ENCODE measurements at regions not wholly inside any gene's neighbourhood (a gene's known extent, or its start where the extent isn't known, plus 50 kb on each side); places are given as distances from the start of the nearest gene placed in this dataset.

GRCh38 chr9:1362845-1363244 lies 312.7 kb downstream of the DMRT2 start:
- no peak for DNase-seq
- H3K4me3 ChIP-seq = no peak overlapping the region
- no peak overlapping the region for H3K27ac ChIP-seq
- no peaks in the 10 kb centered on the region for H3K27me3 ChIP-seq
- intact Hi-C loops (cut with DNase I; ENCODE audit: low total_unique reads) = no loop called here
- 78 to 89% methylated on average over 6 of the region's 6 CpGs for WGBS, 2 donors
- TF ChIP-seq CTCF (IDR thresholded peaks at IDR 0.05) = no peak
- no peak for TF ChIP-seq POLR2A (IDR thresholded peaks at IDR 0.05)
- no peaks in the 10 kb centered on the region for H3K9me3 ChIP-seq
- no peaks in the 10 kb centered on the region for H3K4me1 ChIP-seq
- no peaks in the 10 kb centered on the region for H3K36me3 ChIP-seq (ENCODE audit: low read depth, missing control alignments)

- Histone ChIP-seq H3K27ac (no peak overlapping the region), H3K27me3 (no peaks in the 10 kb centered on the region), H3K4me3 (no peak overlapping the region), H3K36me3 (ENCODE audit: low read depth, missing control alignments) (no peaks in the 10 kb centered on the region), H3K4me1 (no peaks in the 10 kb centered on the region), H3K9me3 (no peaks in the 10 kb centered on the region)
- 80 to 98% methylated on average over 2 of the region's 2 CpGs for WGBS, 2 donors
- DNase-seq = no peak
- intact Hi-C loops (cut with DNase I; ENCODE audit: low total_unique reads) = no loop called here
- TF ChIP-seq CTCF (IDR thresholded peaks at IDR 0.05) (no peak), POLR2A (IDR thresholded peaks at IDR 0.05) (no peak)
These were observed 316.1 kb downstream of the DMRT2 start for GRCh38 chr9:1366276-1366675.

GRCh38 chr9:1369297-1369696 lies 319.1 kb downstream of the DMRT2 start:
- H3K27me3 ChIP-seq = no peaks in the 10 kb centered on the region
- intact Hi-C loops (cut with DNase I; ENCODE audit: low total_unique reads) = no loop called here
- WGBS, 2 donors = 57 to 83% methylated on average over 1 of the region's 1 CpG

GRCh38 chr9:1373445-1373844 lies 323.3 kb downstream of the DMRT2 start:
- intact Hi-C loops (cut with DNase I; ENCODE audit: low total_unique reads) = no loop called here
- WGBS, 2 donors = 67 to 77% methylated on average over 5 of the region's 5 CpGs
- TF ChIP-seq CTCF (IDR thresholded peaks at IDR 0.05) = no peak
- TF ChIP-seq POLR2A (IDR thresholded peaks at IDR 0.05) = no peak

More at GRCh38 chr9:1369297-1369696, 319.1 kb downstream of the DMRT2 start:
- no peak overlapping the region for H3K27ac ChIP-seq
- no peak overlapping the region for H3K4me3 ChIP-seq
- no peak for DNase-seq
- TF ChIP-seq POLR2A (IDR thresholded peaks at IDR 0.05) (no peak), CTCF (IDR thresholded peaks at IDR 0.05) (no peak)
- no peaks in the 10 kb centered on the region for H3K36me3 ChIP-seq (ENCODE audit: low read depth, missing control alignments)
- H3K9me3 ChIP-seq = no peaks in the 10 kb centered on the region
- H3K4me1 ChIP-seq = no peaks in the 10 kb centered on the region

GRCh38 chr9:1383899-1384455 lies 333.8 kb downstream of the DMRT2 start:
- no peak for TF ChIP-seq CTCF (IDR thresholded peaks at IDR 0.05)
- TF ChIP-seq POLR2A (IDR thresholded peaks at IDR 0.05) = no peak
- no peak for DNase-seq
- Histone ChIP-seq H3K36me3 (ENCODE audit: low read depth, missing control alignments) (no peaks in the 10 kb centered on the region), H3K9me3 (no peaks in the 10 kb centered on the region), H3K4me1 (no peaks in the 10 kb centered on the region), H3K27me3 (no peaks in the 10 kb centered on the region), H3K27ac (no peak overlapping the region), H3K4me3 (no peak overlapping the region)
- 72 to 79% methylated on average over 4 of the region's 4 CpGs for WGBS, 2 donors
- intact Hi-C loops (cut with DNase I; ENCODE audit: low total_unique reads) = no loop called here

More at GRCh38 chr9:1373445-1373844, 323.3 kb downstream of the DMRT2 start:
- Histone ChIP-seq H3K4me3 (no peak overlapping the region), H3K36me3 (ENCODE audit: low read depth, missing control alignments) (no peaks in the 10 kb centered on the region), H3K9me3 (no peaks in the 10 kb centered on the region), H3K4me1 (no peaks in the 10 kb centered on the region), H3K27me3 (no peaks in the 10 kb centered on the region), H3K27ac (no peak overlapping the region)
- DNase-seq = no peak

Measured in testis (tissue), 2 donors.